ENCODE measurements at regions not wholly inside any gene's neighbourhood (a gene's known extent, or its start where the extent isn't known, plus 50 kb on each side); places are given as distances from the start of the nearest gene placed in this dataset.

- no peaks in the 10 kb centered on the region for H3K36me3 ChIP-seq (ENCODE audit: insufficient read depth, low read length)
- H3K27ac ChIP-seq (ENCODE audit: low read length): no peak overlapping the region
- H3K4me3 ChIP-seq (ENCODE audit: low read length): no peak overlapping the region
- no peak overlapping the region for H2AFZ ChIP-seq (ENCODE audit: low read depth, low read length)
- H3K9me2 ChIP-seq (ENCODE audit: insufficient read depth, low read length): no peaks in the 10 kb centered on the region
- no peaks in the 10 kb centered on the region for H4K20me1 ChIP-seq (ENCODE audit: insufficient read depth)
- H3F3A ChIP-seq (ENCODE audit: insufficient read depth, low read length, poor library complexity, severe bottlenecking): no peaks in the 10 kb centered on the region
- H3K27me3 ChIP-seq (ENCODE audit: insufficient read depth, low read depth, low read length): no peaks in the 10 kb centered on the region
- no peaks in the 10 kb centered on the region for H3K79me2 ChIP-seq (replicated peaks; ENCODE audit: insufficient read depth, low read length)
- H3K9me3 ChIP-seq (ENCODE audit: low read length): no peaks in the 10 kb centered on the region
- no peak overlapping the region for H3K9ac ChIP-seq (ENCODE audit: low read length)
- H3K4me2 ChIP-seq (ENCODE audit: low read length): no peak overlapping the region
- TF ChIP-seq SMC3 (conservative IDR thresholded peaks at IDR 0.05; ENCODE audit: poor library complexity) (no peak), RAD21 (conservative IDR thresholded peaks at IDR 0.05) (no peak), POLR2AphosphoS5 (IDR thresholded peaks at IDR 0.05) (no peak), TAF1 (IDR thresholded peaks at IDR 0.05; ENCODE audit: low read depth) (no peak), EP300 (conservative IDR thresholded peaks at IDR 0.05; ENCODE audit: poor library complexity, severe bottlenecking) (no peak), EZH2 (IDR thresholded peaks at IDR 0.05; ENCODE audit: borderline replicate concordance, insufficient read depth, low read length, poor library complexity, severe bottlenecking) (no peak), CTCF (IDR thresholded peaks at IDR 0.05; ENCODE audit: poor library complexity, severe bottlenecking) (no peak), REST (IDR thresholded peaks at IDR 0.05; ENCODE audit: borderline replicate concordance) (no peak), MXI1 (conservative IDR thresholded peaks at IDR 0.05; ENCODE audit: poor library complexity, severe bottlenecking) (no peak)
These were observed 291.0 kb upstream of the DOK6 start for GRCh38 chr18:69109686-69110085.

GRCh38 chr18:69120833-69121232 is 279.9 kb upstream of the DOK6 start:
- Histone ChIP-seq H3K27me3 (ENCODE audit: insufficient read depth, low read depth, low read length) (no peaks in the 10 kb centered on the region), H3K9me3 (ENCODE audit: low read length) (no peaks in the 10 kb centered on the region), H3K9ac (ENCODE audit: low read length) (no peak overlapping the region), H3K79me2 (replicated peaks; ENCODE audit: insufficient read depth, low read length) (no peaks in the 10 kb centered on the region), H2AFZ (ENCODE audit: low read depth, low read length) (no peak overlapping the region), H3K4me2 (ENCODE audit: low read length) (no peak overlapping the region), H3K36me3 (ENCODE audit: insufficient read depth, low read length) (no peaks in the 10 kb centered on the region), H3K4me3 (ENCODE audit: low read length) (no peak overlapping the region), H3F3A (ENCODE audit: insufficient read depth, low read length, poor library complexity, severe bottlenecking) (no peaks in the 10 kb centered on the region), H3K9me2 (ENCODE audit: insufficient read depth, low read length) (no peaks in the 10 kb centered on the region), H3K27ac (ENCODE audit: low read length) (peak overlapping the region; percentile 23), H4K20me1 (ENCODE audit: insufficient read depth) (no peaks in the 10 kb centered on the region)
- TF ChIP-seq MXI1 (conservative IDR thresholded peaks at IDR 0.05; ENCODE audit: poor library complexity, severe bottlenecking): no peak
- TF ChIP-seq EP300 (conservative IDR thresholded peaks at IDR 0.05; ENCODE audit: poor library complexity, severe bottlenecking): no peak
- no peak for TF ChIP-seq CTCF (IDR thresholded peaks at IDR 0.05; ENCODE audit: poor library complexity, severe bottlenecking)
- no peak for TF ChIP-seq SMC3 (conservative IDR thresholded peaks at IDR 0.05; ENCODE audit: poor library complexity)
- no peak for TF ChIP-seq EZH2 (IDR thresholded peaks at IDR 0.05; ENCODE audit: borderline replicate concordance, insufficient read depth, low read length, poor library complexity, severe bottlenecking)
- no peak for TF ChIP-seq RAD21 (conservative IDR thresholded peaks at IDR 0.05)
- no peak for TF ChIP-seq POLR2AphosphoS5 (IDR thresholded peaks at IDR 0.05)

Measured in neural cell (in vitro differentiated cells).